Kidney epithelial cell (primary cell): ENCODE measurements at regions not wholly inside any gene's neighbourhood (a gene's known extent, or its start where the extent isn't known, plus 50 kb on each side); places are given as distances from the start of the nearest gene placed in this dataset.

Experiments used
- DNase-seq: peaks from one replicate; pipeline ENCODE4 v3.0.0-alpha.2; 2010; ENCODE audit warnings: low read depth
- H3K27me3 ChIP-seq: 2 replicates; pipeline ENCODE4 v1.6.0; 2011; ENCODE audit warnings: low read length; ENCODE audit not compliant: control insufficient read depth, insufficient read depth
- H3K36me3 ChIP-seq: 2 replicates; pipeline ENCODE4 v1.5.1; 2011; ENCODE audit warnings: low read length; ENCODE audit not compliant: control insufficient read depth, insufficient read depth
- H3K4me3 ChIP-seq: 2 replicates; pipeline ENCODE4 v1.5.1; 2011; ENCODE audit warnings: low read depth, mild to moderate bottlenecking, control low read depth, low read length
- CTCF ChIP-seq: IDR thresholded peaks from 2 replicates; pipeline ENCODE4 v1.5.1; 2011; ENCODE audit warnings: mild to moderate bottlenecking, moderate library complexity, low read length, control low read depth, inconsistent platforms; ENCODE audit not compliant: insufficient read depth, poor library complexity, severe bottlenecking

- TF ChIP-seq CTCF: no peak
- no peak for DNase-seq
- H3K36me3 ChIP-seq: no peaks in the 10 kb centered on the region
These were observed 85.0 kb upstream of the OBI1 start for GRCh38 chr13:78743973-78744372.

GRCh38 chr13:78742659-78743058, 83.7 kb upstream of the OBI1 start:
- DNase-seq: no peak
- no peak for TF ChIP-seq CTCF
- H3K36me3 ChIP-seq: no peaks in the 10 kb centered on the region
- H3K27me3 ChIP-seq: no peaks in the 10 kb centered on the region
- H3K4me3 ChIP-seq: no peak overlapping the region

More at GRCh38 chr13:78743973-78744372, 85.0 kb upstream of the OBI1 start:
- H3K27me3 ChIP-seq: no peaks in the 10 kb centered on the region
- no peak overlapping the region for H3K4me3 ChIP-seq

- H3K4me3 ChIP-seq: no peak overlapping the region
- H3K27me3 ChIP-seq: no peaks in the 10 kb centered on the region
- DNase-seq: no peak
- H3K36me3 ChIP-seq: no peaks in the 10 kb centered on the region
- TF ChIP-seq CTCF: no peak
These were observed 77.2 kb upstream of the OBI1 start for GRCh38 chr13:78736142-78736541.

- TF ChIP-seq CTCF: no peak
- H3K4me3 ChIP-seq: no peak overlapping the region
- H3K36me3 ChIP-seq: no peaks in the 10 kb centered on the region
- DNase-seq: no peak
- no peaks in the 10 kb centered on the region for H3K27me3 ChIP-seq
These were observed 73.6 kb upstream of the OBI1 start for GRCh38 chr13:78732445-78733017.

GRCh38 chr13:78722700-78723099, 63.7 kb upstream of the OBI1 start:
- no peaks in the 10 kb centered on the region for H3K36me3 ChIP-seq
- H3K4me3 ChIP-seq: no peak overlapping the region
- no peaks in the 10 kb centered on the region for H3K27me3 ChIP-seq
- no peak for TF ChIP-seq CTCF
- no peak for DNase-seq

- DNase-seq: no peak
- no peak for TF ChIP-seq CTCF
These were observed 60.4 kb upstream of the OBI1 start for GRCh38 chr13:78719367-78719766.

More at GRCh38 chr13:78719367-78719766, 60.4 kb upstream of the OBI1 start:
- Histone ChIP-seq H3K27me3 (no peaks in the 10 kb centered on the region), H3K36me3 (no peaks in the 10 kb centered on the region), H3K4me3 (no peak overlapping the region)
